ENCODE measurements at regions not wholly inside any gene's neighbourhood (a gene's known extent, or its start where the extent isn't known, plus 50 kb on each side); places are given as distances from the start of the nearest gene placed in this dataset.

- Histone ChIP-seq H3K4me3 (ENCODE audit: low read length) (no peak overlapping the region), H3K4me1 (ENCODE audit: control insufficient read depth, insufficient read depth, low read length) (no peaks in the 10 kb centered on the region), H3K9me3 (ENCODE audit: control insufficient read depth, low read length) (no peaks in the 10 kb centered on the region), H3K27ac (ENCODE audit: low read length) (no peak overlapping the region), H3K27me3 (ENCODE audit: control insufficient read depth, insufficient read depth) (no peaks in the 10 kb centered on the region)
- intact Hi-C loops (cut with DNase I), result no loop called here
- ATAC-seq (no peak), DNase-seq (no peak)
- 90% methylated on average over 2 of the region's 2 CpGs for WGBS
These were observed 198.2 kb downstream of the CD8B2 start for GRCh38 chr2:106685180-106685897.

- WGBS, result 84% methylated on average over 1 of the region's 1 CpG
- no peak for ATAC-seq
- intact Hi-C loops (cut with DNase I), result no loop called here
- Histone ChIP-seq H3K4me1 (ENCODE audit: control insufficient read depth, insufficient read depth, low read length) (no peaks in the 10 kb centered on the region), H3K27ac (ENCODE audit: low read length) (no peak overlapping the region), H3K4me3 (ENCODE audit: low read length) (no peak overlapping the region), H3K27me3 (ENCODE audit: control insufficient read depth, insufficient read depth) (no peaks in the 10 kb centered on the region), H3K9me3 (ENCODE audit: control insufficient read depth, low read length) (no peaks in the 10 kb centered on the region)
- no peak for DNase-seq
These were observed 199.2 kb downstream of the ST6GAL2 start for GRCh38 chr2:106686814-106687213.

- intact Hi-C loops (cut with DNase I), result no loop called here
- H3K4me3 ChIP-seq (ENCODE audit: low read length), result no peak overlapping the region
- H3K9me3 ChIP-seq (ENCODE audit: control insufficient read depth, low read length), result no peaks in the 10 kb centered on the region
- no peak for DNase-seq
- no peaks in the 10 kb centered on the region for H3K27me3 ChIP-seq (ENCODE audit: control insufficient read depth, insufficient read depth)
- H3K4me1 ChIP-seq (ENCODE audit: control insufficient read depth, insufficient read depth, low read length), result no peaks in the 10 kb centered on the region
- no peak overlapping the region for H3K27ac ChIP-seq (ENCODE audit: low read length)
- WGBS, result 95% methylated on average over 4 of the region's 4 CpGs
- ATAC-seq, result no peak
These were observed 190.9 kb downstream of the ST6GAL2 start for GRCh38 chr2:106694964-106695470.

GRCh38 chr2:106695919-106696318 is 190.0 kb downstream of the ST6GAL2 start:
- intact Hi-C loops (cut with DNase I), result no loop called here
- Histone ChIP-seq H3K27me3 (ENCODE audit: control insufficient read depth, insufficient read depth) (no peaks in the 10 kb centered on the region), H3K4me1 (ENCODE audit: control insufficient read depth, insufficient read depth, low read length) (no peaks in the 10 kb centered on the region), H3K27ac (ENCODE audit: low read length) (no peak overlapping the region), H3K4me3 (ENCODE audit: low read length) (no peak overlapping the region), H3K9me3 (ENCODE audit: control insufficient read depth, low read length) (no peaks in the 10 kb centered on the region)
- no peak for DNase-seq
- WGBS, result 84% methylated on average over 5 of the region's 5 CpGs
- ATAC-seq, result no peak

- Histone ChIP-seq H3K4me3 (ENCODE audit: low read length) (no peak overlapping the region), H3K4me1 (ENCODE audit: control insufficient read depth, insufficient read depth, low read length) (no peaks in the 10 kb centered on the region), H3K27ac (ENCODE audit: low read length) (no peak overlapping the region), H3K9me3 (ENCODE audit: control insufficient read depth, low read length) (no peaks in the 10 kb centered on the region), H3K27me3 (ENCODE audit: control insufficient read depth, insufficient read depth) (no peaks in the 10 kb centered on the region)
- no peak for DNase-seq
- intact Hi-C loops (cut with DNase I), result no loop called here
- no peak for ATAC-seq
These were observed 185.4 kb downstream of the ST6GAL2 start for GRCh38 chr2:106700616-106701015.

- no peaks in the 10 kb centered on the region for H3K4me1 ChIP-seq (ENCODE audit: control insufficient read depth, insufficient read depth, low read length)
- ATAC-seq, result no peak
- no peak for DNase-seq
- H3K27ac ChIP-seq (ENCODE audit: low read length), result no peak overlapping the region
- H3K27me3 ChIP-seq (ENCODE audit: control insufficient read depth, insufficient read depth), result no peaks in the 10 kb centered on the region
- H3K9me3 ChIP-seq (ENCODE audit: control insufficient read depth, low read length), result no peaks in the 10 kb centered on the region
- intact Hi-C loops (cut with DNase I), result no loop called here
- H3K4me3 ChIP-seq (ENCODE audit: low read length), result no peak overlapping the region
- WGBS, result 51% methylated on average over 3 of the region's 3 CpGs
These were observed 184.6 kb downstream of the ST6GAL2 start for GRCh38 chr2:106701203-106702022.

- ATAC-seq, result no peak
- DNase-seq, result no peak
- WGBS, result 83% methylated on average over 6 of the region's 6 CpGs
- H3K27ac ChIP-seq (ENCODE audit: low read length), result no peak overlapping the region
- no peaks in the 10 kb centered on the region for H3K27me3 ChIP-seq (ENCODE audit: control insufficient read depth, insufficient read depth)
- no peaks in the 10 kb centered on the region for H3K4me1 ChIP-seq (ENCODE audit: control insufficient read depth, insufficient read depth, low read length)
- intact Hi-C loops (cut with DNase I), result no loop called here
- no peak overlapping the region for H3K4me3 ChIP-seq (ENCODE audit: low read length)
- no peaks in the 10 kb centered on the region for H3K9me3 ChIP-seq (ENCODE audit: control insufficient read depth, low read length)
These were observed 182.8 kb downstream of the ST6GAL2 start for GRCh38 chr2:106703161-106703560.

- ATAC-seq (no peak), DNase-seq (no peak)
- intact Hi-C loops (cut with DNase I), result no loop called here
These were observed 181.2 kb downstream of the ST6GAL2 start for GRCh38 chr2:106704798-106705197.

GRCh38 chr2:106705877-106706276 is 180.1 kb downstream of the ST6GAL2 start:
- no peak for ATAC-seq
- intact Hi-C loops (cut with DNase I), result no loop called here
- no peaks in the 10 kb centered on the region for H3K27me3 ChIP-seq (ENCODE audit: control insufficient read depth, insufficient read depth)

More at GRCh38 chr2:106704798-106705197, 181.2 kb downstream of the ST6GAL2 start:
- Histone ChIP-seq H3K27ac (ENCODE audit: low read length) (no peak overlapping the region), H3K27me3 (ENCODE audit: control insufficient read depth, insufficient read depth) (no peaks in the 10 kb centered on the region), H3K4me1 (ENCODE audit: control insufficient read depth, insufficient read depth, low read length) (no peaks in the 10 kb centered on the region), H3K4me3 (ENCODE audit: low read length) (no peak overlapping the region), H3K9me3 (ENCODE audit: control insufficient read depth, low read length) (no peaks in the 10 kb centered on the region)

GRCh38 chr2:106706283-106706682 is 179.7 kb downstream of the ST6GAL2 start:
- Histone ChIP-seq H3K27me3 (ENCODE audit: control insufficient read depth, insufficient read depth) (no peaks in the 10 kb centered on the region), H3K4me3 (ENCODE audit: low read length) (no peak overlapping the region), H3K27ac (ENCODE audit: low read length) (no peak overlapping the region), H3K4me1 (ENCODE audit: control insufficient read depth, insufficient read depth, low read length) (no peaks in the 10 kb centered on the region), H3K9me3 (ENCODE audit: control insufficient read depth, low read length) (no peaks in the 10 kb centered on the region)
- intact Hi-C loops (cut with DNase I), result no loop called here
- DNase-seq (no peak), ATAC-seq (no peak)
- WGBS, result 91% methylated on average over 2 of the region's 2 CpGs

More at GRCh38 chr2:106705877-106706276, 180.1 kb downstream of the ST6GAL2 start:
- DNase-seq, result no peak
- H3K9me3 ChIP-seq (ENCODE audit: control insufficient read depth, low read length), result no peaks in the 10 kb centered on the region
- no peak overlapping the region for H3K4me3 ChIP-seq (ENCODE audit: low read length)
- WGBS, result 61% methylated on average over 1 of the region's 1 CpG
- H3K27ac ChIP-seq (ENCODE audit: low read length), result no peak overlapping the region
- H3K4me1 ChIP-seq (ENCODE audit: control insufficient read depth, insufficient read depth, low read length), result no peaks in the 10 kb centered on the region

- no peak overlapping the region for H3K27ac ChIP-seq (ENCODE audit: low read length)
- H3K9me3 ChIP-seq (ENCODE audit: control insufficient read depth, low read length), result no peaks in the 10 kb centered on the region
- ATAC-seq (no peak), DNase-seq (no peak)
- intact Hi-C loops (cut with DNase I), result no loop called here
- no peaks in the 10 kb centered on the region for H3K4me1 ChIP-seq (ENCODE audit: control insufficient read depth, insufficient read depth, low read length)
- H3K4me3 ChIP-seq (ENCODE audit: low read length), result no peak overlapping the region
- WGBS, result 7% methylated on average over 1 of the region's 1 CpG
- H3K27me3 ChIP-seq (ENCODE audit: control insufficient read depth, insufficient read depth), result no peaks in the 10 kb centered on the region
These were observed 177.8 kb downstream of the ST6GAL2 start for GRCh38 chr2:106708209-106708608.

Measured in right cardiac atrium (tissue), 5 donors.